ENCODE measurements at regions not wholly inside any gene's neighbourhood (a gene's known extent, or its start where the extent isn't known, plus 50 kb on each side); places are given as distances from the start of the nearest gene placed in this dataset.

GRCh38 chr4:11566444-11567022 is 137.8 kb upstream of the HS3ST1 start:
- no peak overlapping the region for H3K4me3 ChIP-seq (ENCODE audit: low read depth, low read length)
- peak; percentile 53 for DNase-seq (ENCODE audit: low read depth)
- TF ChIP-seq CTCF (conservative IDR thresholded peaks at IDR 0.05; ENCODE audit: low read depth, low read length), result no peak

- no peak overlapping the region for H3K4me3 ChIP-seq (ENCODE audit: low read depth, low read length)
- DNase-seq (ENCODE audit: low read depth), result no peak
- no peak for TF ChIP-seq CTCF (conservative IDR thresholded peaks at IDR 0.05; ENCODE audit: low read depth, low read length)
Observed at GRCh38 chr4:11565899-11566298, 137.2 kb upstream of the HS3ST1 start.

- TF ChIP-seq CTCF (conservative IDR thresholded peaks at IDR 0.05; ENCODE audit: low read depth, low read length), result no peak
- H3K4me3 ChIP-seq (ENCODE audit: low read depth, low read length), result no peak overlapping the region
- DNase-seq (ENCODE audit: low read depth), result no peak
Observed at GRCh38 chr4:11565213-11565612, 136.5 kb upstream of the HS3ST1 start.

- H3K4me3 ChIP-seq (ENCODE audit: low read depth, low read length), result no peak overlapping the region
- DNase-seq (ENCODE audit: low read depth), result no peak
- TF ChIP-seq CTCF (conservative IDR thresholded peaks at IDR 0.05; ENCODE audit: low read depth, low read length), result no peak
Observed at GRCh38 chr4:11564021-11564420, 135.3 kb upstream of the HS3ST1 start.

GRCh38 chr4:11549525-11549924 is 120.8 kb upstream of the HS3ST1 start:
- no peak for DNase-seq (ENCODE audit: low read depth)
- no peak for TF ChIP-seq CTCF (conservative IDR thresholded peaks at IDR 0.05; ENCODE audit: low read depth, low read length)
- no peak overlapping the region for H3K4me3 ChIP-seq (ENCODE audit: low read depth, low read length)

GRCh38 chr4:11548597-11549082 is 119.9 kb upstream of the HS3ST1 start:
- no peak overlapping the region for H3K4me3 ChIP-seq (ENCODE audit: low read depth, low read length)
- no peak for DNase-seq (ENCODE audit: low read depth)
- no peak for TF ChIP-seq CTCF (conservative IDR thresholded peaks at IDR 0.05; ENCODE audit: low read depth, low read length)
